ENCODE measurements at regions not wholly inside any gene's neighbourhood (a gene's known extent, or its start where the extent isn't known, plus 50 kb on each side); places are given as distances from the start of the nearest gene placed in this dataset.

GRCh38 chrX:139141370-139141769 lies 389.2 kb upstream of the F9 start:
- TF ChIP-seq CREB1 (IDR thresholded peaks at IDR 0.05; ENCODE audit: low read depth) (no peak), TAF1 (IDR thresholded peaks at IDR 0.05; ENCODE audit: low read depth) (no peak), TCF12 (IDR thresholded peaks at IDR 0.05; ENCODE audit: low read depth) (no peak), YY1 (IDR thresholded peaks at IDR 0.05; ENCODE audit: low read depth) (no peak), RAD21 (IDR thresholded peaks at IDR 0.05; ENCODE audit: low read depth) (no peak), TEAD4 (IDR thresholded peaks at IDR 0.05) (no peak), FOXM1 (IDR thresholded peaks at IDR 0.05; ENCODE audit: borderline replicate concordance, low read depth) (no peak), EP300 (IDR thresholded peaks at IDR 0.05; ENCODE audit: borderline replicate concordance) (no peak), USF1 (IDR thresholded peaks at IDR 0.05) (no peak), CEBPB (IDR thresholded peaks at IDR 0.05) (no peak), MAX (IDR thresholded peaks at IDR 0.05) (no peak)
- TF ChIP-seq, protein P1, sequence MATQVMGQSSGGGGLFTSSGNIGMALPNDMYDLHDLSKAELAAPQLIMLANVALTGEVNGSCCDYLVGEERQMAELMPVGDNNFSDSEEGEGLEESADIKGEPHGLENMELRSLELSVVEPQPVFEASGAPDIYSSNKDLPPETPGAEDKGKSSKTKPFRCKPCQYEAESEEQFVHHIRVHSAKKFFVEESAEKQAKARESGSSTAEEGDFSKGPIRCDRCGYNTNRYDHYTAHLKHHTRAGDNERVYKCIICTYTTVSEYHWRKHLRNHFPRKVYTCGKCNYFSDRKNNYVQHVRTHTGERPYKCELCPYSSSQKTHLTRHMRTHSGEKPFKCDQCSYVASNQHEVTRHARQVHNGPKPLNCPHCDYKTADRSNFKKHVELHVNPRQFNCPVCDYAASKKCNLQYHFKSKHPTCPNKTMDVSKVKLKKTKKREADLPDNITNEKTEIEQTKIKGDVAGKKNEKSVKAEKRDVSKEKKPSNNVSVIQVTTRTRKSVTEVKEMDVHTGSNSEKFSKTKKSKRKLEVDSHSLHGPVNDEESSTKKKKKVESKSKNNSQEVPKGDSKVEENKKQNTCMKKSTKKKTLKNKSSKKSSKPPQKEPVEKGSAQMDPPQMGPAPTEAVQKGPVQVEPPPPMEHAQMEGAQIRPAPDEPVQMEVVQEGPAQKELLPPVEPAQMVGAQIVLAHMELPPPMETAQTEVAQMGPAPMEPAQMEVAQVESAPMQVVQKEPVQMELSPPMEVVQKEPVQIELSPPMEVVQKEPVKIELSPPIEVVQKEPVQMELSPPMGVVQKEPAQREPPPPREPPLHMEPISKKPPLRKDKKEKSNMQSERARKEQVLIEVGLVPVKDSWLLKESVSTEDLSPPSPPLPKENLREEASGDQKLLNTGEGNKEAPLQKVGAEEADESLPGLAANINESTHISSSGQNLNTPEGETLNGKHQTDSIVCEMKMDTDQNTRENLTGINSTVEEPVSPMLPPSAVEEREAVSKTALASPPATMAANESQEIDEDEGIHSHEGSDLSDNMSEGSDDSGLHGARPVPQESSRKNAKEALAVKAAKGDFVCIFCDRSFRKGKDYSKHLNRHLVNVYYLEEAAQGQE (IDR thresholded peaks at IDR 0.05; ENCODE audit: low read depth), result no peak

DNA sequence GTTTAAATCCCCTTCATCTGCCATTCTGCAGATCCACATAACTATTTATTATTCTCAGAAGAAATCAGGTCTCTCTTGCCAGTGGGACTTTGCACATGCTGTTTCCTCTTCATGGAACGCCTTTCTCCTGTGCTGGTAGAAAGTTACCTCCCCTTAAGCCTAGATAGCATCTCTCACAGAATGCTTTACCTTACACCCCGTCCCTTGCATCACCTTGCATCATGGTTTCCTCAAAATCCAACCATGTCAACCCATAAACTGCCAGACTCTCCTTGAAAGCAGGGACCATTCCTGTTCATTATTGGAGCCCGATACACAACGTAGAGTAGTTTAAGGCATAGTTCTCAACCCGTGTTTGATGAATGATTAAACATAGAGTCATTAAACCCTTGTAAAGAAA lies 396.2 kb upstream of the F9 start:
- TF ChIP-seq NFIC (IDR thresholded peaks at IDR 0.05) (no peak), EP300 (IDR thresholded peaks at IDR 0.05; ENCODE audit: borderline replicate concordance) (no peak), TEAD4 (IDR thresholded peaks at IDR 0.05) (no peak), YY1 (IDR thresholded peaks at IDR 0.05; ENCODE audit: low read depth) (no peak), TAF1 (IDR thresholded peaks at IDR 0.05; ENCODE audit: low read depth) (no peak), TCF12 (IDR thresholded peaks at IDR 0.05; ENCODE audit: low read depth) (no peak), CREB1 (IDR thresholded peaks at IDR 0.05; ENCODE audit: low read depth) (no peak), RAD21 (IDR thresholded peaks at IDR 0.05; ENCODE audit: low read depth) (no peak), EGR1 (IDR thresholded peaks at IDR 0.05) (no peak), ZBTB7A (IDR thresholded peaks at IDR 0.05; ENCODE audit: low read depth) (no peak), FOXM1 (IDR thresholded peaks at IDR 0.05; ENCODE audit: borderline replicate concordance, low read depth) (no peak), CEBPB (IDR thresholded peaks at IDR 0.05) (no peak), MAX (IDR thresholded peaks at IDR 0.05) (no peak), USF1 (IDR thresholded peaks at IDR 0.05) (no peak)
- TF ChIP-seq, protein P1 (IDR thresholded peaks at IDR 0.05; ENCODE audit: low read depth), result no peak

- TF ChIP-seq, protein P1 (IDR thresholded peaks at IDR 0.05; ENCODE audit: low read depth), result no peak
- no peak for TF ChIP-seq YY1 (IDR thresholded peaks at IDR 0.05; ENCODE audit: low read depth)
- TF ChIP-seq EGR1 (IDR thresholded peaks at IDR 0.05), result no peak
- TF ChIP-seq TCF12 (IDR thresholded peaks at IDR 0.05; ENCODE audit: low read depth), result no peak
- peak; percentile 61 for TF ChIP-seq RAD21 (IDR thresholded peaks at IDR 0.05; ENCODE audit: low read depth)
These were observed 404.0 kb upstream of the F9 start for GRCh38 chrX:139126493-139126892.

DNA sequence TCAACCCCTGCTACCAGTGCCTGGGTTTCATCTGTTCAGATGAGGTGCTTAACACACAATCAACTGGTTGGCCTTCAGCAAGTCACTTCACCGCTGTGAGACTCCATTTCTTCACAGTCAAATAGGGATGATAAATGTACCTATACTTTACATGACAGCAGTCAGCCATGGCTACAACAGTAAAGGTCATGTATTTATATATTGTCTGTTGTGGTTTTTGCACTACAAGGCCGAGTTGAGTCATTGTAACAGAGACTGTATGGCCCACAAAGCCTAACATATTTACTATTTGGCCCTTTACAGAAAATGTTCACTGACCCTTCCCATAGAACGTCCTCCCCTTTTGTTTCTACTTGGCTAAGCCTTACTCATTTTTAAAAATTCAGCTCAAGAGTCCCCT lies 404.6 kb upstream of the F9 start:
- TF ChIP-seq NFIC (IDR thresholded peaks at IDR 0.05) (no peak), TEAD4 (IDR thresholded peaks at IDR 0.05) (no peak), EGR1 (IDR thresholded peaks at IDR 0.05) (no peak), FOXM1 (IDR thresholded peaks at IDR 0.05; ENCODE audit: borderline replicate concordance, low read depth) (no peak), EP300 (IDR thresholded peaks at IDR 0.05; ENCODE audit: borderline replicate concordance) (no peak), USF1 (IDR thresholded peaks at IDR 0.05) (no peak), YY1 (IDR thresholded peaks at IDR 0.05; ENCODE audit: low read depth) (no peak), MAX (IDR thresholded peaks at IDR 0.05) (no peak), CREB1 (IDR thresholded peaks at IDR 0.05; ENCODE audit: low read depth) (no peak)
